Pulmonary artery endothelial cell (primary cell): ENCODE measurements at regions not wholly inside any gene's neighbourhood (a gene's known extent, or its start where the extent isn't known, plus 50 kb on each side); places are given as distances from the start of the nearest gene placed in this dataset.

ENCODE experiments used
- DNase-seq: peaks from one replicate; pipeline ENCODE4 v3.0.0-alpha.2; 2011; ENCODE audit warnings: low read depth, low spot score

DNA sequence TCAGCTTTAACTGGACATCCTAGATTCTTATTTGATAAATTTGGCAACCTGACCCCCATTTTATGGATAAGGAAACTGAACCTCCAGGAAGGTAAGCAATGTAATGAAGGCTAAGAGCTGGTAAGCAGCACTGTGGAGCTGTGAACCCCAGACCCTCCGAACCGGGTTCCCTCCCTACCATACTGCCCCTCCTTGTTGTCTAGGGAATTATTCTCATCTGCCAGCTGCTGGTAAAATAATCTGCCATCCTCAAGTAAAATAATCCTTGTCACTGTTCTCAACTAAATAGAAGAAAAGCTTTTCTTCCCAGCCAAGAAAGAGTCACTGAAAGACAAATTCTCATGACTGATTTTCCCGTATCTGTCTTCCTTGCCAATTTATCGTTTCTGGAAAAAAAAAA lies 55.8 kb upstream of the PRDX6 start:
- no peak for DNase-seq

DNA sequence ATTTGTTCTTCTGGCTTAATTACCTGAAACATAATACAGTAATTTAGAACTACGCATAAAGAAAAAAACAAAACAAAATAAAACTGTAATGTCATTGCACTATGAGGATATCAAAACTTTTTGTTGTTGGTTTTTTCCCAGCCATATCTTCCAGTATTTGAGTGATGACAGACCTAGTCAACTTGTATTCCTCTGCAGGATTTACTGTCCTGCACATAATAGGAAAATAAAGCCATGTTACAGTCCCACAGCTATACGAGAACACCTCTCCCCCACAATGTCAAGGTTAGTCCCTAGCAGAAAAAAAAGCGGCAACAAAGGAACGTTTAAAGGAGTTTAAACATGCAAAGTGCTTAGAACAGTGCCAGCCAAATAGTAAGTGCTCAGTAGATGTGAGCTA lies 55.3 kb upstream of the PRDX6 start:
- no peak for DNase-seq

DNA sequence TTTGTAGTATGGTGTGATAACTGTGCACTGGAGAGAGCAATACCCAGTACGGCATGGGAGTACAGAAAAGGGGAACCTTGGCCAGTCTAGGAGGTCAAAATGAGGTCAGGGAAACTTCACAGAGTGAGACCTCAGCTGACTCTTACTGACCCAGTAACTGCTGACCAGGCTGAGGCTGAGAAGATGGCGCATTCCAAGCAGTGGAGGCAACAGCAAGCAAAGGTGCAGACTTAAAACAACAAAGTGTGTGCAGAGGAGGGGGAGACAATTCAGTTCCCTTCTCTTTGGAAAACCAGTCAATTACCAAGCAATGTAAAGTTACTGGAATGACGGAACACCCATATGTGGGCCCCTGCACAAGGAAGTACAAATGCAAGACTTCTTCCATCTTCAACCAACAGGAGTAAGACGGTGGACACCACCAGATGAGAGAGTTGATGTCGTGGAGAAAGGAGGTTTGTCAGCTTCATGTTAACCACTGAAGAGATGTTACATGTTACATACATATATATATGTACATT lies 54.6 kb upstream of the PRDX6 start:
- DNase-seq, result no peak

DNA sequence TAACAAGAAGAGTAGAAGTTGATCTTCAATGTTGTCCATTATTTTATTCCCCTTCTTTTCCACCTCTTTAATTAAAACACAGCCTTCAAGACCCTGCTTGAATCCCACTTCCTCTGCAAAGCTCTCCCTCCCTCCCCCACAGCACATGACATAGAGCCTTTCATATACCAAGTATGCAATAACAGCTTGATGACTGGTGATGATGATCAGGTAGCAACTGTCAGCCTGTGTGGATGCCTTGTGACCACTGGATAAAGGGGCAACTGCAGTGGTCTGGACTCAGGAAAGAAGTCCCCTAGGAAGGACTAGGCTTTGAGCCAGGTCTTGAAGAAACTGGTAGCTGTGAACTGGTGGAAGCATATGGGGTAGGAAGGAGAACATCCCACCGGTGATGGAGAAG lies 53.8 kb upstream of the PRDX6 start:
- no peak for DNase-seq

DNA sequence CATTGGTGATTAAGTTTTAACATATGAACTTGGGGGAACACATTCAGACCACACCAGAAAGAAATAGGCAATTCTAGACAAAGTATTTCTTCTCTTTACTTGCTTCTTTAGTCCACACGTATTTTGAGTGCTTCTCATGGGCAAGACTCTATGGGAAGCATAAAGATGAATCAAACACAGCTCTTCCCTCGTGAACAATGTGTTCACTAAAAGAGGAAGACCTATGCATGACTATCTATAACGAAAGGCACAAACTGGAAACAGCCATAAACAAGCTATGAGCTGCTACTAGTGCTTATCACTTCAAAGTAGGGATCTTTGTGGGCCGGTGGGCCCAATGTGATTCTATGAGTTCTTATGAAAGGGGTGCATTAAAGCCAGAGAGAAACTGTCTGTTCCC lies 53.0 kb upstream of the PRDX6 start:
- DNase-seq, result no peak

DNA sequence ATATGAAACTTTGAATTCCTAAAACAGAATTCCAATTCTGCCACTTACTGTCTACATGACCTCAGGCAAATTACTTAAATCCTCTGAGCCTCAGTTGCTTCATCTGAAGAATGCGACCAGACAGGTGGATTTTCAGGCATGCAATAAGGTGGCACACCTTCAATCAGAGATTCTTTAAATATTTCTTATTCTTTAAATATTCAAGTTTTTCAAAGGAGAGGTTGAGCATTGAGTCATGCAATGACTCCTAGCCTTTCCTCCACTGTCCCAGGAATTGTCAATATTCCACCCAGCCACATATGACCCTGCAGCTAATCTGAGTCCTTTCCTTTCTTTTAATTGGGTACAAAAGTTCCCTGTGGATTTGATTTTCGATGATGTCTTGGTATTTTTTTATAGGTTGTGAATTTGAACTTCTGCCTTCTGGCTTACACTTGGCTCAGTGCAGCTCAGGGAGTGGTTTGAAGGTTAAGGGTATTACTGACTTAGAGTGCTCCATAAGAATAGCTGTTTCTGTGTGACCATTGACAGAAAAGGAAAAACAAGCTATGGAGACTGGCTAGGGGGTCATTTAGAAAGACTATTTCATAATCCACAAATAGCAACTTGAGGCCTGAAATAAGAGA lies 52.2 kb upstream of the PRDX6 start:
- no peak for DNase-seq

DNA sequence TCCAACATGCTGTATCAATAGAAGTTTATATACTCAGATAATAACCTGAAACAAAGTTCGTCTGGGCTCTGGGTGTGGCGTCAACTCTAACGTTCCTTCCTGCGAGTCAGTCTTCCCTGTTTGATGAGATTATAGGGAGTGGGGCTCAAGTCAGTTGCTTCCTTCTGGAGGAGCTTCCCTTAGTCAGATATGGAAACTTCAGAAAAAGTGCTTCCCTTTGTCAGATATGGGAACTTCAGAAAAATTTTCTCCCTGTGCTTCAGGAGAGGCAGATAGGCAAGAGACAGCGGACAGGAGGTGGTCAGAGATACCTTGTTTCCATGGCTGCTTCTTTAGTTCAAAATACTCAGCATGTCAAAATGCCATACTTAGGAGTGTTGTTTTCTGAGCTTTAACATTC lies 51.1 kb upstream of the PRDX6 start:
- no peak for DNase-seq

DNA sequence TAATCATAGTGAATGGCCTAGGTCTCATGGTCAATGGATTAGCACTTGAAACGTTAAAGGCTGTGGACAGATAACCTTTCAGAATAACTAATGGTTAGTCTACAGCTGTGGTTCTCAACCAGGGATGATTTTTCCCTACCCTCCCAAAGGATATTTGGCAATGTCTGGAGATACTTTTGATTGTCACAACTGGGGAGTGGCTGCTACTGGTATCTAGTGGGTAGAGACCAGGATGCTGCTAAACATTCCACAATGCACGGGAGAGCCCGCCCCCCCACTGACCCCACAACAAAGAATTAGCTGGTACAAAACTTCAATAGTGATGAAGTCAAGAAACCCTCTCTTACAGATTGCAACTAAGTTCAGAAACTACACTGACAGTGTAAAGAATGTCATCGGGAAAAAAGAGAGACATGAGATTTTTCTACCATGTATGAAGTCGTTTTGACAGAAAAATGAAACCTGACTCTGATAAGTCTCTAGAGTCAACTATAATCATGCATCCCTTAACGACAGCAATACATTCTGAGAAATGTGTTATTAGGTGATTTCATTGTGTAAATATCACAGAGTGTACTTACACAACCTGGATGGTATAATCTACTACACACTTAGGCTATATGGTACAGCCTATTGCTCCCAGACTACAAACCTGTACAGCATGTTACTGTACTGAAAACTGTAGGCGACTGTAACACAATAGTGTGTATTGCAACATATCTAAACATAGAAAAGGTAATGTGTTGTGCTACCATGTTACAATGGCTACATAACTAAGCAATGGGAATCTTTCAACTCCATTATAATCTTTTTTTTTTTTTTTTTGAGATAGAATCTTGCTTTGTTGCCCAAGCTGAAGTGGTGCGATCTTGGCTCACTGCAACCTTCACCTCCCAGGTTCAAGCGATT lies 49.7 kb upstream of the PRDX6 start:
- DNase-seq, result no peak
